Mammary epithelial cell (primary cell): ENCODE measurements at regions not wholly inside any gene's neighbourhood (a gene's known extent, or its start where the extent isn't known, plus 50 kb on each side); places are given as distances from the start of the nearest gene placed in this dataset.

Experiments used
- CTCF ChIP-seq, 2 donors: IDR thresholded peaks in 1 of 2; conservative IDR thresholded peaks in 1 of 2; 2 replicates each; pipeline ENCODE4 v1.5.1; 2011 to 2012; ENCODE audit warnings: inconsistent platforms in 2 of 2, low read length in 2 of 2, mild to moderate bottlenecking in 2 of 2, control low read depth in 1 of 2, low read depth in 1 of 2; ENCODE audit not compliant: insufficient read depth in 1 of 2; ENCODE audit errors: extremely low read depth in 1 of 2
- EZH2 ChIP-seq: IDR thresholded peaks from 2 replicates; pipeline ENCODE4 v1.6.1; 2012; ENCODE audit warnings: low read length, inconsistent platforms, borderline replicate concordance

GRCh38 chr11:97740801-97741151 is 1280.0 kb upstream of the CNTN5 start:
- TF ChIP-seq CTCF (conservative IDR thresholded peaks at IDR 0.05 in 1 of 2, IDR thresholded peaks at IDR 0.05 in 1 of 2; ENCODE audit: extremely low read depth in 1 of 2, insufficient read depth in 1 of 2, low read depth in 1 of 2, low read length in 2 of 2) (no peak), EZH2 (no peak)
